GM12891 (cell line): ENCODE measurements at regions not wholly inside any gene's neighbourhood (a gene's known extent, or its start where the extent isn't known, plus 50 kb on each side); places are given as distances from the start of the nearest gene placed in this dataset.

Experiments used
- PAX5 ChIP-seq: IDR thresholded peaks from 2 replicates; pipeline ENCODE4 v1.6.1; 2011; ENCODE audit warnings: low read length, moderate library complexity, mild to moderate bottlenecking; ENCODE audit not compliant: insufficient read depth, severe bottlenecking
- POLR2A ChIP-seq: IDR thresholded peaks from 2 replicates; pipeline ENCODE4 v1.6.1; 2011; ENCODE audit warnings: low read depth, low read length, control low read depth
- POLR2AphosphoS5 ChIP-seq: IDR thresholded peaks from 2 replicates; pipeline ENCODE4 v1.6.1; 2011; ENCODE audit warnings: low read depth, low read length, control low read depth
- POU2F2 ChIP-seq: IDR thresholded peaks from 2 replicates; pipeline ENCODE4 v1.6.1; 2011; ENCODE audit warnings: low read depth, mild to moderate bottlenecking, control low read depth, low read length, moderate library complexity
- TAF1 ChIP-seq: IDR thresholded peaks from 2 replicates; pipeline ENCODE4 v1.6.1; 2011; ENCODE audit warnings: low read depth, low read length, control low read depth

GRCh38 chr6:112427499-112427898 lies 80.4 kb downstream of the RFPL4B start:
- TF ChIP-seq POLR2A = no peak
- TF ChIP-seq POLR2AphosphoS5 = no peak
- TF ChIP-seq PAX5 = no peak
- no peak for TF ChIP-seq TAF1
- TF ChIP-seq POU2F2 = no peak
